ELR (cell line): ENCODE measurements at regions not wholly inside any gene's neighbourhood (a gene's known extent, or its start where the extent isn't known, plus 50 kb on each side); places are given as distances from the start of the nearest gene placed in this dataset.

ENCODE experiments used
- DNase-seq: peaks from one replicate; pipeline ENCODE4 v3.0.0-alpha.2; 2015; ENCODE audit warnings: low read depth

GRCh38 chr7:25752967-25753791 lies 398.8 kb upstream of the NFE2L3 start:
- DNase-seq: no peak

- DNase-seq: no peak
Measured at GRCh38 chr7:25753837-25754236, 398.2 kb upstream of the NFE2L3 start.

- no peak for DNase-seq
Measured at GRCh38 chr7:25754333-25754732, 397.7 kb upstream of the NFE2L3 start.

GRCh38 chr7:25754751-25755150 lies 397.2 kb upstream of the NFE2L3 start:
- DNase-seq: no peak

GRCh38 chr7:25756601-25757000 lies 395.4 kb upstream of the NFE2L3 start:
- DNase-seq: no peak

GRCh38 chr7:25758559-25758958 lies 393.4 kb upstream of the NFE2L3 start:
- DNase-seq: no peak

GRCh38 chr7:25759286-25759685 lies 392.7 kb upstream of the NFE2L3 start:
- DNase-seq: no peak

- no peak for DNase-seq
Measured at GRCh38 chr7:25759748-25760147, 392.2 kb upstream of the NFE2L3 start.

GRCh38 chr7:25762511-25763462 lies 389.2 kb upstream of the NFE2L3 start:
- DNase-seq: no peak

GRCh38 chr7:25763463-25763860 lies 388.5 kb upstream of the NFE2L3 start:
- no peak for DNase-seq

- no peak for DNase-seq
Measured at GRCh38 chr7:25765110-25765655, 386.8 kb upstream of the NFE2L3 start.

GRCh38 chr7:25770235-25770634 lies 381.8 kb upstream of the NFE2L3 start:
- DNase-seq: no peak

GRCh38 chr7:25770670-25771069 lies 381.3 kb upstream of the NFE2L3 start:
- no peak for DNase-seq

- DNase-seq: no peak
Measured at GRCh38 chr7:25771491-25771890, 380.5 kb upstream of the NFE2L3 start.

- no peak for DNase-seq
Measured at GRCh38 chr7:25772802-25773201, 379.2 kb upstream of the NFE2L3 start.

GRCh38 chr7:25774675-25775074 lies 377.3 kb upstream of the NFE2L3 start:
- no peak for DNase-seq

- no peak for DNase-seq
Measured at GRCh38 chr7:25775570-25775969, 376.4 kb upstream of the NFE2L3 start.

GRCh38 chr7:25775999-25776743 lies 375.8 kb upstream of the NFE2L3 start:
- DNase-seq: no peak

GRCh38 chr7:25776744-25777123 lies 375.3 kb upstream of the NFE2L3 start:
- no peak for DNase-seq

GRCh38 chr7:25777969-25778708 lies 373.9 kb upstream of the NFE2L3 start:
- DNase-seq: no peak

GRCh38 chr7:25779002-25779546 lies 372.9 kb upstream of the NFE2L3 start:
- no peak for DNase-seq
